ENCODE measurements at regions not wholly inside any gene's neighbourhood (a gene's known extent, or its start where the extent isn't known, plus 50 kb on each side); places are given as distances from the start of the nearest gene placed in this dataset.

DNA sequence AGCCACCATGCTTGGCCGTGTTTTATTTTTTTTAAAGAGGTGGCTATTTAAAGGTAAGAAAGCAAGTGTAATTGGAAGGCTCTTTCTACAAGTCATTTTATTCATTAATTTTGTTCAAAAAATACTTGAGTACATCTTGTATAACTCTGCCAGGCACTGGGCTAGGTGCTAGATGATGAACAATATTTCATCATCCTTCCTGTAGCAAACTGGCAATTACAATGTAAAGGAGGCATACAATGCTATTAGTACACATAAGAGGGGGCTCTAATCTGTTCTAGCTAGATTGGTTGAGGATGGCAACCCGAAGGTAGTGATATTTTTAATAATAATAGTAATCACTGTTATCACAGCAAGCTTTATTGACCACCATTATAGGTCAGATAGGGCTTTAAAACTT, 215.5 kb upstream of the KLF14 start:
- TF ChIP-seq, protein P1, sequence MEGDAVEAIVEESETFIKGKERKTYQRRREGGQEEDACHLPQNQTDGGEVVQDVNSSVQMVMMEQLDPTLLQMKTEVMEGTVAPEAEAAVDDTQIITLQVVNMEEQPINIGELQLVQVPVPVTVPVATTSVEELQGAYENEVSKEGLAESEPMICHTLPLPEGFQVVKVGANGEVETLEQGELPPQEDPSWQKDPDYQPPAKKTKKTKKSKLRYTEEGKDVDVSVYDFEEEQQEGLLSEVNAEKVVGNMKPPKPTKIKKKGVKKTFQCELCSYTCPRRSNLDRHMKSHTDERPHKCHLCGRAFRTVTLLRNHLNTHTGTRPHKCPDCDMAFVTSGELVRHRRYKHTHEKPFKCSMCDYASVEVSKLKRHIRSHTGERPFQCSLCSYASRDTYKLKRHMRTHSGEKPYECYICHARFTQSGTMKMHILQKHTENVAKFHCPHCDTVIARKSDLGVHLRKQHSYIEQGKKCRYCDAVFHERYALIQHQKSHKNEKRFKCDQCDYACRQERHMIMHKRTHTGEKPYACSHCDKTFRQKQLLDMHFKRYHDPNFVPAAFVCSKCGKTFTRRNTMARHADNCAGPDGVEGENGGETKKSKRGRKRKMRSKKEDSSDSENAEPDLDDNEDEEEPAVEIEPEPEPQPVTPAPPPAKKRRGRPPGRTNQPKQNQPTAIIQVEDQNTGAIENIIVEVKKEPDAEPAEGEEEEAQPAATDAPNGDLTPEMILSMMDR (conservative IDR thresholded peaks at IDR 0.05; ENCODE audit: low read depth, low read length) = no peak
- no peak for TF ChIP-seq EZH2 (IDR thresholded peaks at IDR 0.05; ENCODE audit: borderline replicate concordance, low read depth, low read length, poor library complexity, severe bottlenecking)

All from A673 (cell line).